HG03342 (cell line): ENCODE measurements at regions not wholly inside any gene's neighbourhood (a gene's known extent, or its start where the extent isn't known, plus 50 kb on each side); places are given as distances from the start of the nearest gene placed in this dataset.
"Not testable (repeated sequence)": the region's sequence is repeated elsewhere in the genome, so short reads cannot be mapped to it uniquely, and the experiment has no call there.

Experiments used
- ATAC-seq: cut with Tn5 transposase; IDR thresholded peaks from one replicate; pipeline ENCODE4 v1.9.1; 2021; ENCODE audit warnings: mild to moderate bottlenecking, moderate library complexity; ENCODE audit not compliant: unreplicated experiment

GRCh38 chr6:167559675-167560479 is 235.0 kb downstream of the TTLL2 start:
- ATAC-seq, result no peak

DNA sequence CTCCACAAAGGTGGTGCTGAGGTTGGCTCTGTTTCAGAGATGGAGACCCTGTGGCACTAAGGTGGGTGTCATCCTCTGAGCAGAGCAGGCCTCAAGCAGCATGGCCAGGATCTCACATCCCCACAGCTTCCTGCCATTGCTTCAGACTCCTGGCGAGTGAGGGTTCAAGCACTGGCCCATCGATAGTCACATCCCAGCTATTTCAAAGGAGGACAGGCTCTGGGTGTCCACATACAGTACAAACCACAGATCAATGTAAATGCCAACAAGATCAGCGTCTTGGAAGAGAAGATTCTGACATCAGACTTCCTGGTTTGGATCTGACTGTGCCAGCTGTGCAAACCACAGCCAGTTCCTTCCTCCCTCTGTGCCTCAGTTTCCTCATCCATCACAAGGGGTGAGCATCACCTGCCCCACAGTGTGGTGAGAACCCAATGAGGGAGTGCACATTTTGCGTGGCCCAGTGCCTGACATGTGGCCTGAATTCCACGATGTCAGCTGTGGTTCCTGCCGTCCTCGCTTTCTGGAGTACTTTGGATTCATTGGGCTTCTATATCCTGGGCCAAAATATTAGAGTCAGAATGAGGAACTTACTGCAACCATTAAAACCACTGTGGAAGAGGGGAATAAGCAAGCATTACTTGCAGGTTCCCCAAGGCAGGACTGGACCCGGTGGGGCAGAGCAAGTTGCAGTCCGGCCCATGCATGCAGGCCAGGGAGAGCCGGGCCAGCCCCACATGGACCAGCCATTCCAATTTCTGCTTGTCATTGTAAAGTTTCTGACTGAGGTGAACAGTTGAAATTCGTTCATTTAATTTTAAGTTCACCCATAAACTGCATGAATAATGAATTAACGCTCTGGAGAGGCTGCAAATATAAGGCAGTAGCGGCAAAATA is 236.0 kb downstream of the TTLL2 start:
- ATAC-seq, result no peak

- not testable (repeated sequence) for ATAC-seq
These were observed 238.0 kb downstream of the TTLL2 start for GRCh38 chr6:167562862-167563261.

GRCh38 chr6:167564416-167565250 is 239.7 kb downstream of the TTLL2 start:
- ATAC-seq, result no peak

DNA sequence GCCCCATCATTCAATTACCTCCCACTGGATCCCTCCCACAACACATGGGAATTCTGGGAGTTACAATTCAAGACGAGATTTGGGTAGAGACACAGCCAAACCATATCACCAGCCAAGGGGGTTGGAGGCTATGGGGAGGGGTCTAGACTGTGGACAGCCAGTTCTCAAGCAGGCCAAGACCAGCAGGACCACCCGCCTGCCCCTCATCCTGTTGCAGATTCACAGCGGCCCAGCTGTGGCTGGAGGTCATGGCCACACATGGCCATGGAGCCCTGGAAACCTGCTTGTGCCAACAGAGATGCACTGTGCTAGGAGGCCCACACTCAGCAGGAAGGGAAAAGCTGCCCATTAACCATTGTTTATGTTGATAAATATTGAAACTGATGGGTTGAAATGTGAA is 240.5 kb downstream of the TTLL2 start:
- no peak for ATAC-seq

DNA sequence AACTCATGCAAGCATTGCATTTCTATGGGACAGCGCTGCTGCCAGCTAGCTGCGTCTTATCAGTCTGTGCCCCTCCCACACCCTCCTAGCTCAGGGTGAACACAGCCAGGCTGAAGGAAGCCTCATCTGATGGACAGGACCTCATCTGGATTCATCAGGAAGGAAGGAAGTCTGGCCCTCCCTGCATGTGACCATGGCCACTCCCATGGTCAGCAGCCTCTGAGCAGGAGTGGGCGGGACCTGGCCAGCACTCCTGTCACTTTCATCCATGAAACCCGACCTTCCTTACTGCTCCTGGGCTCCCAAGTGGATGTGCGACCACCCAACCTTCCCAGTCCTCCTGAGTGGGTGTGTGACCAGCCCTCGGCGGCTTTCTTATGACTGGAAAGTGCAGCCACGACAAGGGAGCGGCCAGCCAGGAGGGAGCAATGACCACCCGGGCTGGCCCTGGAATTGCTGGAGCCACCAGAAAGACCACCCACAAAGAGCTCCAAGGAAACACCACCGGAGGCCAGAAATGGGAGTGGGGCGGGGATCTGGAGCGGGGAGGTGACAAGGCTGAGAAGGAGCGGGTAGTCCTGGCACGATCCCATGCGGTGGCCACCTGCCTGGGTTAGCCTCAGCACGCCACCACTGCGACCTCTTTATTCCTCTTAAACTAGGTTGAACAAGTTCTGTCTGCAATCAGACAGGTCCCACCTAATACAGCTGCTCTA is 241.2 kb downstream of the TTLL2 start:
- ATAC-seq, result no peak

DNA sequence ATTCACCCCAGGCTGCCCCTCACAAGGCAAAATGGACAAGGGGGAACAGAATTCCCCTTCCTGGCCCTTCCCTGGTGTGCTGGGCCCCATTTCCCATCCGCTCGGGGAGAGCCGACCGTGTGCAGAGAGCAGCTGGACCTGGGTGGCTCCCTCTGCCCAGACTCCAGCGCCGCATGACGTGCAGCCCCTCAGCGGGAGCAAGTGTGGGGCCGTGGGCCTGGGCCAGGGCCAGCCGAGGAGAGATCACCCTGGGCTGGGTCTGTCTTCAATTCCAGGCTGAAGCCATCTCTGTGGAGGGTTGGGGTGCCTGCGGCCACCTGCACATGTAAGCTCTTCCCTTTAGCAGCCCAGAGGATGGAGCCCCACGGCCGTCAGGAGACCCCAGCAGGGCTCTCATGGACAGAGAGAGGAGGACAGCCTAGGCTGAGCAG is 241.8 kb downstream of the TTLL2 start:
- no peak for ATAC-seq

DNA sequence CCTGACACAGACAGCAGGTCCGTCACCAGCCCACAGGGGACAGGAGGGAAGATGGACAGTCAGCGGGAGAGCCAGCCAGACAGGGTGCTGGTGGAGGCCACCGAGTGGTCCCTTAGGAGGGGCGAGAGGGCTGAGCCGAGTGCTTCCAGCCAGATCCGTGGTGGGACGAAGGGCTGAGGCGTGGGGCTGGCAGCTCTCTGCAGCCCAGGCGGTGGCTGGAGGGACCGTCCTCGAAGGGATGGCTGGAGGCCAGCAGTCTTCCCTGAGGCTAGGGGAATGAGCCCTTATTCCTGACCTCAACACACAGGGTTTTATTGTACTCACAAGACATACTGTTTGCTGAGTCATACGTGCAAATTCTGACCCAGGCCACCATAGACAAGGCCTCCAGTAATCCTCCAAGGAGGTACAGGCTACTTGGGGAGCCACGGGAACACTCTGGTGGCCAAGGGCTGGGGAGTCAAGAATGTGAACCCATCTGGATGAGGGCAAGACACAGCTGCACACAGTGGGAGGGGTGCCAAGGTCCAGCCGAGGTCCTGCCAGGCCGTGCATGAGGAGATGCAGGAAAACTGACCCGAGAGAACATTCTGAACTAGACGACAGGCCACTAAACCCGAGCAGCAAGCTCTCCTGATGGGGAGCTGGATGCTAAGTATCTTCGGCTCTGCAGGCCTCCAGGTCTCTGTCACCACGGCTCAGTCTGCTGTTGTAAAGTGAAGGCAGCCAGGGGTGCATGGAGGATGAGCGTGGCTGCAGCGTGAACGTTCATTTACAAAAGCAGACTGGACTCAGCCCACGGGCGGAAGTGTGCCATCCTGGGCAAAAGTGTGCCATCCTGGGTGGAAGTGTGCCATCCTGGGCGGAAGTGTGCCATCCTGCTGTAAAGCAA is 242.5 kb downstream of the TTLL2 start:
- ATAC-seq, result no peak

DNA sequence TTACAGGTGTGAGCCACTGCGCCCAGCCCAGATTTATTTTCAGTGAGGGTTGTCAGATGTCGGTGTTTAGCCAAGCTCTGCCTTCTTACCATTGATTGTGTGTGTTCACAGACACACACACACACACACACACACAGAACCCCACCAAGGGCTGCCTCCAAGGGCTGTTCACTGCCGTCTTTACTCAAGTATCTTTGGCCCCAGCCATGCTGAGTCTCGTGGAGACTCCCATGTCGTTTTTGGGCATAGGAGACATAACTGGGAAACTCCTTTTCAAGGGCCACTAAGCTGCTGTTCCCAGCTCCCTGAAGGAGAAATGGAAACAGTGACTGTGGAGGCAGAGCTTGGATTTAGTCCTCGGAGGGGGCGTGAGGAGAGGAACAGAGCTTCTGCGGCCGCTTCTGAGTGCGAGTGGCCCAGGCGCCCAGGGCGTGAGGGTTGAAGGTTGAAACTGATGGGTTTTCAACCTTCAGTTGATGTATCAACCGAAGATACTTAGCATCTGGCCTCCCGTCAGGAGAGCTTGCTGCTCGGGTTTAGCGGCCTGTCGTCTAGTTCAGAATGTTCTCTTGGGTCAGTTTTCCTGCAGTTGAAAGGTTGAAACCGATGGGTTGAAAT is 243.6 kb downstream of the TTLL2 start:
- ATAC-seq, result no peak

- ATAC-seq, result no peak
These were observed 244.3 kb downstream of the TTLL2 start for GRCh38 chr6:167569041-167569805.

DNA sequence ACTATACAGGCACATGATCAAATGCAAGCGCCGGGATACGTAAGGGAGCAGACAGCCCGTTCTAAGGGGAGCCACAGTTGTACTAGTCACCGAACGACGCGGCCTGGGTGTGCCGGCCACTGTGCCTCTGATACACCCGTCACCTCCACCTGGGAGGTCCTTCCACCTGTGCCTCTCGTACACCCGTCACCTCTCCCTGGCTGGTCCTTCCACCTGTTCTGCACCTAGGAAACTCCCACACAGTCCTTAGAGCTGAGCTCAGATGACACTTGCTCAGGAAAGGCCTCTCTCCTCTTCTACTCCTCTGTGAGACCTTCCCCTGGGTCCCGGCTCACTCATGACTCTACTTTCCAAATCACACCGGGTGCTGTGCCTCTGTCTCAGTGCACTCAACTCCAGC is 245.0 kb downstream of the TTLL2 start:
- no peak for ATAC-seq

GRCh38 chr6:167570460-167571400 is 245.8 kb downstream of the TTLL2 start:
- ATAC-seq, result no peak

DNA sequence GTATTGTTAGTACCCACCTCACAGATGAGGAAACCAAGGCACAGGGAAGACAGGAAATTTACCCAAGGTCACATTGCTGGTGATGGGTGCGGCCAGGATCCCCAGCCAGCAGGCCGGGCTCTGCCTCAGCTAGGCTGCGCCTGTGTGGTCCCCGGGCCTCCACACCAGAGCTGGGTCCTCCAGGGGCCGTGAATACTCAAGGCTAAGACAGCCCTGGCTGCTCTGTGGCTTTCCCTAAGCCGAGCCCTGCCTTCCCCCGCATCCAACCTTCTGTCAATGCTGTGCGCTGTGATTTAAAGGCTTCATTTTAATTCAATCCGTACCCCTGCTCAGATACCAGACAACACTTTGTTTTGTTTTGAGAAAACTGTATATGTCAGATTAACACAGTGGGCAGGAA is 246.7 kb downstream of the TTLL2 start:
- ATAC-seq, result no peak

DNA sequence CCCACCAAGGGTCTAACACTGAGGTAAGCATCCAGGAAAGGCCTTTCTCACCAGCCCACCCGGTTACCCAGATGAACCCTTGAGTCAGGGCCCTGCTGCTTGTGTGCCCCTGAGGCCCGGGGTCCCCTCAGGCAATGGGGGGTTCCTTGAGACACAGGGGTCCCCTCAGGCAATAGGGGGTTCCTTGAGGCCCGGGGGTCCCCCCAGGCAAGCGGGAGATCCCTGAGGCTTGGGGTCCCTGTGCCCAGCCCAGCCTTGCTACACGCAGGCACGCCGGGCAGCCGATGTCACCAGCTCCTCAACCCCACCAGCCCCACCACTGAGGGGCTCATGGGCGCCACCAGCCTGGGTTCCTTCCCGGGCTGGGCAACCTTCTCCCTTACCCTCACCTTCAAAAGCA is 247.2 kb downstream of the TTLL2 start:
- ATAC-seq, result no peak

DNA sequence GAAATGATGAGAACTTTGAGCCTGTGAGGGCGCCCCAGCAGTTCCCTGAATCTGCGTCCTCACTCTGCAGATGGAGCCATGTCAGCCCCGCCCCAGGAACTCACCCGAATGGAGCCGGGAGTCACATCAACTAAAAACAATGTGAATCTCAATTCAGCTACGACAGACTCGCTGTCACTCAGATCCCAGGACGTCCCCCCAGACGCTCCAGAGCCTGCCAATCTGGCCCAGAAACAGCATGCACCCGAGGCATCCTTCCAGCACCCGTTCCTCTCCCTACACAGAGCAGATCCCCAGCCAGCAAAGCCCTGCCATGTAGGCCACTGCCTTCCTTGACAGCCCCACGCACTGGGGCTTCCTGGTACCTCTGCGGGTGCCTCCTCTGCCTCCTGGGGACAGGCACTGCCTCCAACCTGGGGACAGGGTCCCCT is 248.0 kb downstream of the TTLL2 start:
- no peak for ATAC-seq

DNA sequence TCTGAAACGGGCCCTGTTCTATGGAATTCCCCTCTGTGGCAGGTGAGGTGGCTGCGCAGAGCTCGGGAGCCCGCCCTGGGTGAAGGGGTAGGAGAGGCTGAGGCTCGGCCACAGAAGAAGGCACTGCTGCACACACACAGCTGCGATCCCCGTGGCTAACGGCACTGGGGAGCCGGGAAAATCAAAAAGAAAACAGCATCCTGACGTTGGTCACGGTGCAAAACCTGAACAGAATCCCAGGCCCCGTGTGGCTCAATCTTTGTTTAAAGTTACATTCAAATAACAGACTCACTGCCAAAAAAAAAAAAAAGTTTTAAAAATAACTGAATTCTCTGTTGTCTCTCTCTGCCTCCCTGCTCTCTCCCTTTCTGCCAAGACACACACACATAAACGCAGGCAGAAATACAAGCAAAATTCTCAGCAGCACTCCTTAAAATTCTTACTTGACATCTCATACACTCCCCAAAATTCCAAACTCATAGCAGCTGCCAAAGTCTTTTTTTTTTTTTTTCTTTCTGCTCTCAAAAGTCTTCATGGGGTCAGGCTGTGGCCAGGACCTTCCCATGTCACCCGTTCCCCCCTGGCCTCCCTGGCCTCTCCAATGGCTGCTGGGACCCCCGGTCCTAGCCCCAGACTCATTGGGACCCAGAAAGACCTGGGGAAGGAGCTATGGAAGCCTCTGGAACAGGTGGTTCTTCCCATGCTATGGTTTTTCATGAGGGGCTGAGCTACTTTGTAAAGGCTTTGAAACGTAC is 248.8 kb downstream of the TTLL2 start:
- no peak for ATAC-seq
